Activated T-cell treated with anti-CD3 and anti-CD28 coated beads, Interleukin-2, amount 50 U/mL, for 1 hour (primary cell): ENCODE measurements at regions not wholly inside any gene's neighbourhood (a gene's known extent, or its start where the extent isn't known, plus 50 kb on each side); places are given as distances from the start of the nearest gene placed in this dataset.

ENCODE experiments used
- DNase-seq: peaks from one replicate; pipeline ENCODE4 v3.0.0-alpha.2; 2020

- DNase-seq: no peak
Measured at GRCh38 chr6:113328886-113329381, 528.2 kb upstream of the MARCKS start.

- no peak for DNase-seq
Measured at GRCh38 chr6:113329942-113330635, 527.1 kb upstream of the MARCKS start.

- DNase-seq: no peak
Measured at GRCh38 chr6:113330636-113330946, 526.6 kb upstream of the MARCKS start.

- no peak for DNase-seq
Measured at GRCh38 chr6:113331021-113331420, 526.1 kb upstream of the MARCKS start.

GRCh38 chr6:113338644-113339043, 518.5 kb upstream of the MARCKS start:
- DNase-seq: no peak

GRCh38 chr6:113339209-113339608, 517.9 kb upstream of the MARCKS start:
- no peak for DNase-seq

- DNase-seq: no peak
Measured at GRCh38 chr6:113340371-113340770, 516.8 kb upstream of the MARCKS start.

- DNase-seq: no peak
Measured at GRCh38 chr6:113343940-113344339, 513.2 kb upstream of the MARCKS start.

- no peak for DNase-seq
Measured at GRCh38 chr6:113344969-113345368, 512.2 kb upstream of the MARCKS start.

GRCh38 chr6:113347436-113347835, 509.7 kb upstream of the MARCKS start:
- no peak for DNase-seq

GRCh38 chr6:113350461-113350860, 506.7 kb upstream of the MARCKS start:
- no peak for DNase-seq

- DNase-seq: no peak
Measured at GRCh38 chr6:113351173-113351834, 505.8 kb upstream of the MARCKS start.

GRCh38 chr6:113352029-113352801, 504.9 kb upstream of the MARCKS start:
- no peak for DNase-seq

GRCh38 chr6:113352831-113353230, 504.3 kb upstream of the MARCKS start:
- DNase-seq: no peak

GRCh38 chr6:113353392-113353791, 503.8 kb upstream of the MARCKS start:
- no peak for DNase-seq

- no peak for DNase-seq
Measured at GRCh38 chr6:113354204-113354895, 502.8 kb upstream of the MARCKS start.

- DNase-seq: no peak
Measured at GRCh38 chr6:113356139-113356538, 501.0 kb upstream of the MARCKS start.

GRCh38 chr6:113357041-113357440, 500.1 kb upstream of the MARCKS start:
- no peak for DNase-seq

GRCh38 chr6:113358063-113358583, 499.0 kb upstream of the MARCKS start:
- DNase-seq: no peak

GRCh38 chr6:113359155-113360140, 497.7 kb upstream of the MARCKS start:
- DNase-seq: no peak

GRCh38 chr6:113361014-113361645, 496.0 kb upstream of the MARCKS start:
- DNase-seq: no peak
